ENCODE measurements at regions not wholly inside any gene's neighbourhood (a gene's known extent, or its start where the extent isn't known, plus 50 kb on each side); places are given as distances from the start of the nearest gene placed in this dataset.

- Histone ChIP-seq H3T11ph (ENCODE audit: low read length) (no peak overlapping the region), H2BK12ac (ENCODE audit: insufficient read length, low read depth, low read length) (no peak overlapping the region), H3K79me2 (ENCODE audit: insufficient read depth, low read length) (no peaks in the 10 kb centered on the region), H3K56ac (ENCODE audit: insufficient read length, low read depth, low read length) (no peak overlapping the region), H3K4ac (ENCODE audit: low read depth, low read length) (no peak overlapping the region), H4K91ac (ENCODE audit: insufficient read length, low read depth, low read length) (no peak overlapping the region), H2BK15ac (ENCODE audit: low read depth, low read length) (no peak overlapping the region), H3K27ac (ENCODE audit: insufficient read length, low read depth, low read length) (no peak overlapping the region), H4K8ac (replicated peaks; ENCODE audit: insufficient read length, low read depth, low read length) (no peak overlapping the region), H2AK5ac (ENCODE audit: insufficient read length, low read length) (no peak overlapping the region), H3K4me1 (ENCODE audit: insufficient read depth, low read length) (no peaks in the 10 kb centered on the region), H4K20me1 (ENCODE audit: control insufficient read depth, insufficient read depth, insufficient read length) (no peaks in the 10 kb centered on the region), H3K4me2 (ENCODE audit: insufficient read depth, insufficient read length, low read length) (no peak overlapping the region), H3K14ac (ENCODE audit: insufficient read depth, low read length) (no peak overlapping the region), H3K18ac (ENCODE audit: insufficient read length, low read depth, low read length) (no peak overlapping the region), H3K9me3 (ENCODE audit: control insufficient read depth, low read depth, low read length) (no peaks in the 10 kb centered on the region), H3K27me3 (ENCODE audit: insufficient read depth, low read length) (no peaks in the 10 kb centered on the region), H2BK20ac (ENCODE audit: low read depth, low read length, poor library complexity, severe bottlenecking) (no peak overlapping the region), H2BK120ac (ENCODE audit: low read depth, low read length, poor library complexity, severe bottlenecking) (no peak overlapping the region), H3K23me2 (ENCODE audit: insufficient read length, low read depth, low read length, poor library complexity, severe bottlenecking) (no peaks in the 10 kb centered on the region), H4K5ac (ENCODE audit: insufficient read length, low read depth, low read length) (no peak overlapping the region), H3K23ac (ENCODE audit: insufficient read length, low read depth, low read length) (no peak overlapping the region), H2AFZ (ENCODE audit: low read length) (no peak overlapping the region), H3K79me1 (ENCODE audit: insufficient read depth, low read depth, low read length, poor library complexity, severe bottlenecking) (no peaks in the 10 kb centered on the region), H2BK5ac (ENCODE audit: insufficient read length, low read length) (no peak overlapping the region), H3K9ac (ENCODE audit: extremely low read depth, insufficient read length, low read length) (no peak overlapping the region)
- Mint-ChIP-seq H3K4me1 (peaks cover 16 to 24% of the 10 kb centered on the region in 2 experiments), H3K27ac (no peak overlapping the region), H3K9me3 (no peaks in the 10 kb centered on the region; a peak in 1 of 5 replicates), H3K36me3 (ENCODE audit: insufficient read depth in 1 of 3, low read depth in 3 of 3) (no peaks in the 10 kb centered on the region), H3K4me3 (no peak overlapping the region), H3K27me3 (ENCODE audit: low read depth) (peaks cover 7% of the 10 kb centered on the region)
- TF ChIP-seq CTCF (conservative IDR thresholded peaks at IDR 0.05) = no peak
- no CpG with 5 or more reads among the region's 13 CpGs for WGBS (ENCODE audit: extremely low coverage, insufficient read length, low lambda C conversion rate)
- DNase-seq = no peak
Observed at GRCh38 chr1:24990136-24990535, 60.1 kb upstream of the RUNX3 start.

Measured in H9 (cell line).